ENCODE measurements at regions not wholly inside any gene's neighbourhood (a gene's known extent, or its start where the extent isn't known, plus 50 kb on each side); places are given as distances from the start of the nearest gene placed in this dataset.
"Not testable (repeated sequence)": the region's sequence is repeated elsewhere in the genome, so short reads cannot be mapped to it uniquely, and the experiment has no call there.

GRCh38 chr7:20494566-20494965 is 120.9 kb upstream of the ABCB5 start:
- TF ChIP-seq ARNTL (CRISPR knock-in tag; IDR thresholded peaks at IDR 0.05; ENCODE audit: borderline replicate concordance, low read depth) (no peak), SNAI2 (CRISPR knock-in tag; IDR thresholded peaks at IDR 0.05) (no peak), CSDC2 (CRISPR knock-in tag; IDR thresholded peaks at IDR 0.05) (no peak), PATZ1 (CRISPR knock-in tag; IDR thresholded peaks at IDR 0.05; ENCODE audit: borderline replicate concordance) (no peak), ZNF70 (CRISPR knock-in tag; IDR thresholded peaks at IDR 0.05) (no peak)
- TF ChIP-seq, protein P1, sequence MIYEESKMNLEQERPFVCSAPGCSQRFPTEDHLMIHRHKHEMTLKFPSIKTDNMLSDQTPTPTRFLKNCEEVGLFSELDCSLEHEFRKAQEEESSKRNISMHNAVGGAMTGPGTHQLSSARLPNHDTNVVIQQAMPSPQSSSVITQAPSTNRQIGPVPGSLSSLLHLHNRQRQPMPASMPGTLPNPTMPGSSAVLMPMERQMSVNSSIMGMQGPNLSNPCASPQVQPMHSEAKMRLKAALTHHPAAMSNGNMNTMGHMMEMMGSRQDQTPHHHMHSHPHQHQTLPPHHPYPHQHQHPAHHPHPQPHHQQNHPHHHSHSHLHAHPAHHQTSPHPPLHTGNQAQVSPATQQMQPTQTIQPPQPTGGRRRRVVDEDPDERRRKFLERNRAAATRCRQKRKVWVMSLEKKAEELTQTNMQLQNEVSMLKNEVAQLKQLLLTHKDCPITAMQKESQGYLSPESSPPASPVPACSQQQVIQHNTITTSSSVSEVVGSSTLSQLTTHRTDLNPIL (CRISPR knock-in tag; IDR thresholded peaks at IDR 0.05; ENCODE audit: low read depth): no peak
- TF ChIP-seq, protein P2, sequence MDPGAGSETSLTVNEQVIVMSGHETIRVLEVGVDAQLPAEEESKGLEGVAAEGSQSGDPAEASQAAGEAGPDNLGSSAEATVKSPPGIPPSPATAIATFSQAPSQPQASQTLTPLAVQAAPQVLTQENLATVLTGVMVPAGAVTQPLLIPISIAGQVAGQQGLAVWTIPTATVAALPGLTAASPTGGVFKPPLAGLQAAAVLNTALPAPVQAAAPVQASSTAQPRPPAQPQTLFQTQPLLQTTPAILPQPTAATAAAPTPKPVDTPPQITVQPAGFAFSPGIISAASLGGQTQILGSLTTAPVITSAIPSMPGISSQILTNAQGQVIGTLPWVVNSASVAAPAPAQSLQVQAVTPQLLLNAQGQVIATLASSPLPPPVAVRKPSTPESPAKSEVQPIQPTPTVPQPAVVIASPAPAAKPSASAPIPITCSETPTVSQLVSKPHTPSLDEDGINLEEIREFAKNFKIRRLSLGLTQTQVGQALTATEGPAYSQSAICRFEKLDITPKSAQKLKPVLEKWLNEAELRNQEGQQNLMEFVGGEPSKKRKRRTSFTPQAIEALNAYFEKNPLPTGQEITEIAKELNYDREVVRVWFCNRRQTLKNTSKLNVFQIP (CRISPR knock-in tag; IDR thresholded peaks at IDR 0.05; ENCODE audit: borderline replicate concordance, low read depth): no peak
- no peak for ATAC-seq

DNA sequence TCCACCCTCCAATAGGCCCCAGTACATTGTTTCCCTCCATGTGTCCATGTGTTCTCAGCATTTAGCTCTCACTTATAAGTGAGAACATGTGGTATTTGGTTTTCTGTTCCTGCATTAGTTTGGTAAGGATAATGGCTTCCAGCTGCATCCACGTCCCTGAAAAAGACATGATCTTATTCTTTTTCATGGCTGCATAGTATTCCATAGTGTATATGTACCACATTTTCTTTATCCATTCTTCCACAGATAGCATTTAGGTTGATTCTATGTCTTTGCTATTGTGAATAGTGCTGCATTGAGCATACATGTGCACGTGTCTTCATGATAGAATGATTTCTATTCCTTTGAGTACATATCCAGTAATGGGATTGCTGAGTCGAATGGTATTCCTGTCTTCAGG is 114.0 kb upstream of the ABCB5 start:
- not testable (repeated sequence) for ATAC-seq
- peak; percentile 94 for TF ChIP-seq ZNF8 (CRISPR knock-in tag; IDR thresholded peaks at IDR 0.05)

- TF ChIP-seq BACH2 (CRISPR knock-in tag; IDR thresholded peaks at IDR 0.05; ENCODE audit: borderline replicate concordance) (no peak), ZNF565 (CRISPR knock-in tag; conservative IDR thresholded peaks at IDR 0.05; ENCODE audit: low read depth) (no peak), SNAI2 (CRISPR knock-in tag; IDR thresholded peaks at IDR 0.05) (no peak), TOX (CRISPR knock-in tag; IDR thresholded peaks at IDR 0.05; ENCODE audit: borderline replicate concordance) (no peak)
- no peak for ATAC-seq
Observed at GRCh38 chr7:20503278-20503950, 112.1 kb upstream of the ABCB5 start.

DNA sequence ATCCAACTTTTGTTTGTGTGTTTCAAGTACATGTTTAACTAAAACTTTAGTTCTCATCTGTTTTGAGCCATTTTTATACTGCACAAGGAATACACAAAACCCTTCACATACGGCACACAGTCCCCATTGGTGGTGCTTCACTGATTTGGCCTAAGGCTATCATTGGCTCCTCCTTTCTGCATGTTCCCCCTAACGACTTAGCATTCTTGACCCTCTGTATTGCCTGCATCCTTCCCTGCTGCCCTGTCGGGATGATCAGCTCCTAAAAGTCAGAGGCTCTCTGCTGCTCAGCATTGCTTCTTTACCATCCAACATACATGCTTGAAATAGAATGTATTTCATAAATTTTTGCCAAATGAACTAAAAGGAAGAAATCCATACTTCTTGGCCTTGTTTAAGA is 111.4 kb upstream of the ABCB5 start:
- no peak for ATAC-seq
- TF ChIP-seq, protein P2 (CRISPR knock-in tag; IDR thresholded peaks at IDR 0.05; ENCODE audit: borderline replicate concordance, low read depth): no peak
- TF ChIP-seq ZFP30 (CRISPR knock-in tag; IDR thresholded peaks at IDR 0.05) (no peak), TSHZ2 (CRISPR knock-in tag; IDR thresholded peaks at IDR 0.05) (no peak), RARB (CRISPR knock-in tag; IDR thresholded peaks at IDR 0.05) (no peak), ZNF8 (CRISPR knock-in tag; IDR thresholded peaks at IDR 0.05) (no peak), PPARA (CRISPR knock-in tag; IDR thresholded peaks at IDR 0.05; ENCODE audit: borderline replicate concordance) (no peak), BACH2 (CRISPR knock-in tag; IDR thresholded peaks at IDR 0.05; ENCODE audit: borderline replicate concordance) (no peak), TCF4 (CRISPR knock-in tag; IDR thresholded peaks at IDR 0.05; ENCODE audit: borderline replicate concordance) (no peak), OSR1 (CRISPR knock-in tag; IDR thresholded peaks at IDR 0.05) (no peak), ISL1 (CRISPR knock-in tag; IDR thresholded peaks at IDR 0.05) (no peak), GLIS3 (CRISPR knock-in tag; IDR thresholded peaks at IDR 0.05) (no peak), CSRNP3 (CRISPR knock-in tag; IDR thresholded peaks at IDR 0.05) (no peak), PATZ1 (CRISPR knock-in tag; IDR thresholded peaks at IDR 0.05; ENCODE audit: borderline replicate concordance) (no peak), TOX (CRISPR knock-in tag; IDR thresholded peaks at IDR 0.05; ENCODE audit: borderline replicate concordance) (no peak), SNAI2 (CRISPR knock-in tag; IDR thresholded peaks at IDR 0.05) (no peak), ESRRG (CRISPR knock-in tag; IDR thresholded peaks at IDR 0.05) (no peak)
- TF ChIP-seq, protein P1 (CRISPR knock-in tag; IDR thresholded peaks at IDR 0.05; ENCODE audit: low read depth): no peak

Data from SK-N-SH treated with all-trans-retinoic acid at 6 μM for 48 hours (cell line).